ENCODE measurements at regions not wholly inside any gene's neighbourhood (a gene's known extent, or its start where the extent isn't known, plus 50 kb on each side); places are given as distances from the start of the nearest gene placed in this dataset.

- dilution Hi-C loops (cut with MboI; ENCODE audit: extremely low pct_ligation_motif_present, low sequenced_read_pairs): no loop called here
- peak; percentile 43 for FAIRE-seq
- peak overlapping the region; percentile 58 for H2AFZ ChIP-seq (ENCODE audit: control insufficient read depth, low read length)
These were observed 180.0 kb upstream of the TGFBR2 start for GRCh38 chr3:30426293-30426993.

GRCh38 chr3:30428251-30428650 lies 178.2 kb upstream of the TGFBR2 start:
- DNase-seq (ENCODE audit: low read depth, low spot score) (no peak), FAIRE-seq (peak; percentile 57)
- no peaks in the 10 kb centered on the region for H4K20me1 ChIP-seq (ENCODE audit: control insufficient read depth, extremely low read depth, insufficient read depth, low read length)
- TF ChIP-seq, protein P1, sequence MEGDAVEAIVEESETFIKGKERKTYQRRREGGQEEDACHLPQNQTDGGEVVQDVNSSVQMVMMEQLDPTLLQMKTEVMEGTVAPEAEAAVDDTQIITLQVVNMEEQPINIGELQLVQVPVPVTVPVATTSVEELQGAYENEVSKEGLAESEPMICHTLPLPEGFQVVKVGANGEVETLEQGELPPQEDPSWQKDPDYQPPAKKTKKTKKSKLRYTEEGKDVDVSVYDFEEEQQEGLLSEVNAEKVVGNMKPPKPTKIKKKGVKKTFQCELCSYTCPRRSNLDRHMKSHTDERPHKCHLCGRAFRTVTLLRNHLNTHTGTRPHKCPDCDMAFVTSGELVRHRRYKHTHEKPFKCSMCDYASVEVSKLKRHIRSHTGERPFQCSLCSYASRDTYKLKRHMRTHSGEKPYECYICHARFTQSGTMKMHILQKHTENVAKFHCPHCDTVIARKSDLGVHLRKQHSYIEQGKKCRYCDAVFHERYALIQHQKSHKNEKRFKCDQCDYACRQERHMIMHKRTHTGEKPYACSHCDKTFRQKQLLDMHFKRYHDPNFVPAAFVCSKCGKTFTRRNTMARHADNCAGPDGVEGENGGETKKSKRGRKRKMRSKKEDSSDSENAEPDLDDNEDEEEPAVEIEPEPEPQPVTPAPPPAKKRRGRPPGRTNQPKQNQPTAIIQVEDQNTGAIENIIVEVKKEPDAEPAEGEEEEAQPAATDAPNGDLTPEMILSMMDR (optimal IDR thresholded peaks at IDR 0.05 in 1 of 3, IDR thresholded peaks at IDR 0.05 in 1 of 3, conservative IDR thresholded peaks at IDR 0.05 in 1 of 3; ENCODE audit: extremely low read depth in 1 of 3, insufficient read depth in 2 of 3, low read length in 3 of 3): no peak
- TF ChIP-seq EZH2 (IDR thresholded peaks at IDR 0.05; ENCODE audit: low read length): no peak
- H3K27ac ChIP-seq (ENCODE audit: control insufficient read depth, insufficient read depth, low read length): no peak overlapping the region
- H3K27me3 ChIP-seq (ENCODE audit: control insufficient read depth, extremely low read depth, insufficient read depth, low read length): no peaks in the 10 kb centered on the region
- no peaks in the 10 kb centered on the region for H3K36me3 ChIP-seq (ENCODE audit: control insufficient read depth in 2 of 2, extremely low read depth in 1 of 2, insufficient read depth in 2 of 2, low read length in 2 of 2)
- H3K4me3 ChIP-seq (ENCODE audit: control insufficient read depth in 2 of 3, extremely low read depth in 1 of 3, insufficient read depth in 2 of 3, low read depth in 1 of 3, low read length in 3 of 3): no peak overlapping the region
- no peaks in the 10 kb centered on the region for H3K79me2 ChIP-seq (ENCODE audit: control insufficient read depth, insufficient read depth, low read length)
- dilution Hi-C loops (cut with MboI; ENCODE audit: extremely low pct_ligation_motif_present, low sequenced_read_pairs): no loop called here
- no peaks in the 10 kb centered on the region for H3K9me3 ChIP-seq (ENCODE audit: control insufficient read depth, low read depth, low read length)
- H3K9ac ChIP-seq (ENCODE audit: control insufficient read depth, extremely low read depth, insufficient read depth, low read length): no peak overlapping the region
- H3K4me2 ChIP-seq (ENCODE audit: control insufficient read depth, extremely low read depth, insufficient read depth, low read depth, low read length): no peak overlapping the region
- no peaks in the 10 kb centered on the region for H3K9me1 ChIP-seq (ENCODE audit: control insufficient read depth, extremely low read depth, insufficient read depth, low read length)
- H2AFZ ChIP-seq (ENCODE audit: control insufficient read depth, low read length): no peak overlapping the region
- H3K4me1 ChIP-seq (ENCODE audit: control insufficient read depth, extremely low read depth, insufficient read depth, low read length): no peaks in the 10 kb centered on the region

More at GRCh38 chr3:30426293-30426993, 180.0 kb upstream of the TGFBR2 start:
- Histone ChIP-seq H3K27ac (ENCODE audit: control insufficient read depth, insufficient read depth, low read length) (no peak overlapping the region), H3K9me3 (ENCODE audit: control insufficient read depth, low read depth, low read length) (no peaks in the 10 kb centered on the region), H3K4me2 (ENCODE audit: control insufficient read depth, extremely low read depth, insufficient read depth, low read depth, low read length) (no peak overlapping the region), H3K4me3 (ENCODE audit: control insufficient read depth in 2 of 3, extremely low read depth in 1 of 3, insufficient read depth in 2 of 3, low read depth in 1 of 3, low read length in 3 of 3) (no peak overlapping the region), H3K9ac (ENCODE audit: control insufficient read depth, extremely low read depth, insufficient read depth, low read length) (no peak overlapping the region), H3K4me1 (ENCODE audit: control insufficient read depth, extremely low read depth, insufficient read depth, low read length) (no peaks in the 10 kb centered on the region), H4K20me1 (ENCODE audit: control insufficient read depth, extremely low read depth, insufficient read depth, low read length) (no peaks in the 10 kb centered on the region), H3K9me1 (ENCODE audit: control insufficient read depth, extremely low read depth, insufficient read depth, low read length) (no peaks in the 10 kb centered on the region), H3K27me3 (ENCODE audit: control insufficient read depth, extremely low read depth, insufficient read depth, low read length) (no peaks in the 10 kb centered on the region), H3K36me3 (ENCODE audit: control insufficient read depth in 2 of 2, extremely low read depth in 1 of 2, insufficient read depth in 2 of 2, low read length in 2 of 2) (no peaks in the 10 kb centered on the region), H3K79me2 (ENCODE audit: control insufficient read depth, insufficient read depth, low read length) (no peaks in the 10 kb centered on the region)
- no peak for DNase-seq (ENCODE audit: low read depth, low spot score)
- TF ChIP-seq, protein P1 (optimal IDR thresholded peaks at IDR 0.05 in 1 of 3, IDR thresholded peaks at IDR 0.05 in 1 of 3, conservative IDR thresholded peaks at IDR 0.05 in 1 of 3; ENCODE audit: extremely low read depth in 1 of 3, insufficient read depth in 2 of 3, low read length in 3 of 3): no peak
- TF ChIP-seq EZH2 (IDR thresholded peaks at IDR 0.05; ENCODE audit: low read length): no peak
